Stomach smooth muscle (tissue), 2 donors: ENCODE measurements at regions not wholly inside any gene's neighbourhood (a gene's known extent, or its start where the extent isn't known, plus 50 kb on each side); places are given as distances from the start of the nearest gene placed in this dataset.
"Not testable (repeated sequence)": the region's sequence is repeated elsewhere in the genome, so short reads cannot be mapped to it uniquely, and the experiment has no call there.

Experiments
- H3K27ac ChIP-seq: one replicate; pipeline ENCODE4 v1.7.0; 2013; ENCODE audit warnings: mild to moderate bottlenecking, low read length, inconsistent platforms
- H3K27me3 ChIP-seq, 2 donors: one replicate each; pipeline ENCODE4 v1.7.0; 2013; ENCODE audit warnings: low read length in 2 of 2; ENCODE audit not compliant: insufficient read depth in 2 of 2, control insufficient read depth in 1 of 2
- H3K36me3 ChIP-seq, 2 donors: one replicate each; pipeline ENCODE4 v1.7.0; 2013; ENCODE audit warnings: low read length in 2 of 2; ENCODE audit not compliant: control insufficient read depth in 2 of 2, insufficient read depth in 2 of 2
- H3K4me1 ChIP-seq: one replicate; pipeline ENCODE4 v1.7.0; 2013; ENCODE audit warnings: low read length; ENCODE audit not compliant: control insufficient read depth, insufficient read depth
- H3K4me3 ChIP-seq, 2 donors: one replicate each; pipeline ENCODE4 v1.7.0; 2013; ENCODE audit warnings: low read length in 2 of 2
- H3K9ac ChIP-seq, 2 donors: one replicate each; pipeline ENCODE4 v1.7.0; 2013; ENCODE audit warnings: low read length in 2 of 2, mild to moderate bottlenecking in 1 of 2
- H3K9me3 ChIP-seq, 2 donors: one replicate each; pipeline ENCODE4 v1.7.0; 2013; ENCODE audit warnings: low read length in 2 of 2; ENCODE audit not compliant: control insufficient read depth in 2 of 2
- donor health status: healthy.
- donor health status: Pancreatic carcinoma.

GRCh38 chr3:18217507-18218174, 207.5 kb downstream of the SATB1 start:
- no peaks in the 10 kb centered on the region for H3K9me3 ChIP-seq
- H3K4me3 ChIP-seq, result no peak overlapping the region
- no peaks in the 10 kb centered on the region for H3K36me3 ChIP-seq
- no peaks in the 10 kb centered on the region for H3K27me3 ChIP-seq
- no peaks in the 10 kb centered on the region for H3K4me1 ChIP-seq
- no peak overlapping the region for H3K9ac ChIP-seq
- no peak overlapping the region for H3K27ac ChIP-seq

- no peaks in the 10 kb centered on the region for H3K4me1 ChIP-seq
- H3K36me3 ChIP-seq, result no peaks in the 10 kb centered on the region
- no peaks in the 10 kb centered on the region for H3K27me3 ChIP-seq
- no peak overlapping the region for H3K9ac ChIP-seq
- H3K9me3 ChIP-seq, result no peaks in the 10 kb centered on the region
- no peak overlapping the region for H3K4me3 ChIP-seq
- no peak overlapping the region for H3K27ac ChIP-seq
These were observed 208.1 kb downstream of the SATB1 start for GRCh38 chr3:18216996-18217395.

GRCh38 chr3:18215639-18216038, 209.5 kb downstream of the SATB1 start:
- Histone ChIP-seq H3K4me3 (no peak overlapping the region), H3K27me3 (no peaks in the 10 kb centered on the region), H3K4me1 (no peaks in the 10 kb centered on the region), H3K9me3 (no peaks in the 10 kb centered on the region), H3K36me3 (no peaks in the 10 kb centered on the region), H3K27ac (no peak overlapping the region), H3K9ac (no peak overlapping the region)

- Histone ChIP-seq H3K9ac (no peak overlapping the region), H3K36me3 (no peaks in the 10 kb centered on the region), H3K9me3 (no peaks in the 10 kb centered on the region), H3K4me3 (no peak overlapping the region), H3K4me1 (no peaks in the 10 kb centered on the region), H3K27ac (no peak overlapping the region), H3K27me3 (no peaks in the 10 kb centered on the region)
These were observed 214.0 kb downstream of the SATB1 start for GRCh38 chr3:18211116-18211515.

GRCh38 chr3:18208856-18209255, 216.3 kb downstream of the SATB1 start:
- Histone ChIP-seq H3K27me3 (no peaks in the 10 kb centered on the region), H3K9ac (no peak overlapping the region), H3K9me3 (no peaks in the 10 kb centered on the region), H3K27ac (no peak overlapping the region), H3K36me3 (no peaks in the 10 kb centered on the region), H3K4me3 (no peak overlapping the region), H3K4me1 (no peaks in the 10 kb centered on the region)

GRCh38 chr3:18208091-18208490, 217.0 kb downstream of the SATB1 start:
- no peaks in the 10 kb centered on the region for H3K27me3 ChIP-seq
- no peak overlapping the region for H3K4me3 ChIP-seq
- no peaks in the 10 kb centered on the region for H3K36me3 ChIP-seq
- no peak overlapping the region for H3K27ac ChIP-seq
- H3K4me1 ChIP-seq, result no peaks in the 10 kb centered on the region
- H3K9ac ChIP-seq, result no peak overlapping the region
- H3K9me3 ChIP-seq, result no peaks in the 10 kb centered on the region

GRCh38 chr3:18207226-18207625, 217.9 kb downstream of the SATB1 start:
- no peak overlapping the region for H3K4me3 ChIP-seq
- no peaks in the 10 kb centered on the region for H3K27me3 ChIP-seq
- no peaks in the 10 kb centered on the region for H3K9me3 ChIP-seq
- no peak overlapping the region for H3K27ac ChIP-seq
- H3K4me1 ChIP-seq, result no peaks in the 10 kb centered on the region
- no peak overlapping the region for H3K9ac ChIP-seq
- H3K36me3 ChIP-seq, result no peaks in the 10 kb centered on the region

- H3K9ac ChIP-seq, H3K4me1 ChIP-seq, H3K36me3 ChIP-seq, H3K27ac ChIP-seq, H3K9me3 ChIP-seq, H3K4me3 ChIP-seq, H3K27me3 ChIP-seq: not testable (repeated sequence)
These were observed 219.4 kb downstream of the SATB1 start for GRCh38 chr3:18205701-18206100.

GRCh38 chr3:18201315-18201714, 223.8 kb downstream of the SATB1 start:
- Histone ChIP-seq H3K9me3 (no peaks in the 10 kb centered on the region), H3K4me3 (no peak overlapping the region), H3K9ac (no peak overlapping the region), H3K27ac (no peak overlapping the region), H3K27me3 (no peaks in the 10 kb centered on the region), H3K4me1 (no peaks in the 10 kb centered on the region), H3K36me3 (no peaks in the 10 kb centered on the region)

- no peaks in the 10 kb centered on the region for H3K36me3 ChIP-seq
- H3K4me1 ChIP-seq, result no peaks in the 10 kb centered on the region
- H3K4me3 ChIP-seq, result no peak overlapping the region
- H3K9me3 ChIP-seq, result no peaks in the 10 kb centered on the region
- no peaks in the 10 kb centered on the region for H3K27me3 ChIP-seq
- no peak overlapping the region for H3K9ac ChIP-seq
- no peak overlapping the region for H3K27ac ChIP-seq
These were observed 225.4 kb downstream of the SATB1 start for GRCh38 chr3:18199757-18200156.

- H3K4me3 ChIP-seq, result no peak overlapping the region
- no peak overlapping the region for H3K9ac ChIP-seq
- H3K4me1 ChIP-seq, result no peaks in the 10 kb centered on the region
- no peaks in the 10 kb centered on the region for H3K9me3 ChIP-seq
- H3K27me3 ChIP-seq, result no peaks in the 10 kb centered on the region
- H3K36me3 ChIP-seq, result no peaks in the 10 kb centered on the region
- H3K27ac ChIP-seq, result no peak overlapping the region
These were observed 229.3 kb downstream of the SATB1 start for GRCh38 chr3:18195836-18196235.
